ENCODE measurements at regions not wholly inside any gene's neighbourhood (a gene's known extent, or its start where the extent isn't known, plus 50 kb on each side); places are given as distances from the start of the nearest gene placed in this dataset.
A peak's percentile ranks its signal among the peaks of the same experiment; 100 is the strongest.

- Mint-ChIP-seq H3K27me3 (ENCODE audit: low read depth) (no peaks in the 10 kb centered on the region), H3K36me3 (ENCODE audit: insufficient read depth) (no peaks in the 10 kb centered on the region), H3K9me3 (no peaks in the 10 kb centered on the region), H3K4me3 (no peak overlapping the region), H3K4me1 (ENCODE audit: low read depth) (peaks cover 5% of the 10 kb centered on the region)
- ATAC-seq (no peak), DNase-seq (no peak)
These were observed 142.3 kb upstream of the RASGRP1 start for GRCh38 chr15:38706956-38707355.

GRCh38 chr15:38707802-38708671 is 143.4 kb upstream of the RASGRP1 start:
- H3K4me1 Mint-ChIP-seq (ENCODE audit: low read depth), result peaks cover 5% of the 10 kb centered on the region
- DNase-seq, result peak; percentile 20
- H3K9me3 Mint-ChIP-seq, result no peaks in the 10 kb centered on the region
- H3K4me3 Mint-ChIP-seq, result no peak overlapping the region
- ATAC-seq, result peak; percentile 74 to 82
- H3K27me3 Mint-ChIP-seq (ENCODE audit: low read depth), result no peaks in the 10 kb centered on the region
- H3K36me3 Mint-ChIP-seq (ENCODE audit: insufficient read depth), result no peaks in the 10 kb centered on the region

- H3K4me3 Mint-ChIP-seq, result no peak overlapping the region
- no peak for ATAC-seq
- no peaks in the 10 kb centered on the region for H3K9me3 Mint-ChIP-seq
- peaks cover 5% of the 10 kb centered on the region for H3K4me1 Mint-ChIP-seq (ENCODE audit: low read depth)
- no peaks in the 10 kb centered on the region for H3K27me3 Mint-ChIP-seq (ENCODE audit: low read depth)
- H3K36me3 Mint-ChIP-seq (ENCODE audit: insufficient read depth), result no peaks in the 10 kb centered on the region
- DNase-seq, result no peak
These were observed 144.1 kb upstream of the RASGRP1 start for GRCh38 chr15:38708672-38709180.

- Mint-ChIP-seq H3K4me1 (ENCODE audit: low read depth) (peaks cover 2% of the 10 kb centered on the region), H3K9me3 (no peaks in the 10 kb centered on the region), H3K4me3 (no peak overlapping the region), H3K36me3 (ENCODE audit: insufficient read depth) (no peaks in the 10 kb centered on the region), H3K27me3 (ENCODE audit: low read depth) (peaks cover under 1% of the 10 kb centered on the region)
- DNase-seq (no peak), ATAC-seq (no peak)
These were observed 144.6 kb upstream of the RASGRP1 start for GRCh38 chr15:38709196-38709595.

GRCh38 chr15:38714309-38715072 is 149.9 kb upstream of the RASGRP1 start:
- ATAC-seq (no peak), DNase-seq (no peak)
- Mint-ChIP-seq H3K4me1 (ENCODE audit: low read depth) (no peaks in the 10 kb centered on the region), H3K36me3 (ENCODE audit: insufficient read depth) (no peaks in the 10 kb centered on the region), H3K27me3 (ENCODE audit: low read depth) (peaks cover 2% of the 10 kb centered on the region), H3K9me3 (no peaks in the 10 kb centered on the region), H3K4me3 (no peak overlapping the region)

GRCh38 chr15:38720893-38721567 is 156.4 kb upstream of the RASGRP1 start:
- no peaks in the 10 kb centered on the region for H3K4me1 Mint-ChIP-seq (ENCODE audit: low read depth)
- ATAC-seq, result no peak
- H3K4me3 Mint-ChIP-seq, result no peak overlapping the region

GRCh38 chr15:38721568-38721945 is 156.9 kb upstream of the RASGRP1 start:
- no peaks in the 10 kb centered on the region for H3K4me1 Mint-ChIP-seq (ENCODE audit: low read depth)
- H3K36me3 Mint-ChIP-seq (ENCODE audit: insufficient read depth), result no peaks in the 10 kb centered on the region
- H3K9me3 Mint-ChIP-seq, result no peaks in the 10 kb centered on the region
- DNase-seq (no peak), ATAC-seq (no peak)
- no peaks in the 10 kb centered on the region for H3K27me3 Mint-ChIP-seq (ENCODE audit: low read depth)
- H3K4me3 Mint-ChIP-seq, result no peak overlapping the region

More at GRCh38 chr15:38720893-38721567, 156.4 kb upstream of the RASGRP1 start:
- DNase-seq, result no peak
- H3K36me3 Mint-ChIP-seq (ENCODE audit: insufficient read depth), result no peaks in the 10 kb centered on the region
- no peaks in the 10 kb centered on the region for H3K9me3 Mint-ChIP-seq
- H3K27me3 Mint-ChIP-seq (ENCODE audit: low read depth), result no peaks in the 10 kb centered on the region

- no peak overlapping the region for H3K4me3 Mint-ChIP-seq
- DNase-seq (no peak), ATAC-seq (no peak)
- no peaks in the 10 kb centered on the region for H3K27me3 Mint-ChIP-seq (ENCODE audit: low read depth)
- no peaks in the 10 kb centered on the region for H3K9me3 Mint-ChIP-seq
- H3K4me1 Mint-ChIP-seq (ENCODE audit: low read depth), result no peaks in the 10 kb centered on the region
- no peaks in the 10 kb centered on the region for H3K36me3 Mint-ChIP-seq (ENCODE audit: insufficient read depth)
These were observed 157.6 kb upstream of the RASGRP1 start for GRCh38 chr15:38722236-38722635.

GRCh38 chr15:38724827-38725226 is 160.2 kb upstream of the RASGRP1 start:
- Mint-ChIP-seq H3K9me3 (no peaks in the 10 kb centered on the region), H3K27me3 (ENCODE audit: low read depth) (peaks cover 2% of the 10 kb centered on the region), H3K4me3 (no peak overlapping the region), H3K4me1 (ENCODE audit: low read depth) (no peaks in the 10 kb centered on the region), H3K36me3 (ENCODE audit: insufficient read depth) (no peaks in the 10 kb centered on the region)
- DNase-seq, result no peak
- no peak for ATAC-seq

- Mint-ChIP-seq H3K9me3 (no peaks in the 10 kb centered on the region), H3K27me3 (ENCODE audit: low read depth) (peaks cover 2% of the 10 kb centered on the region), H3K4me3 (no peak overlapping the region), H3K4me1 (ENCODE audit: low read depth) (no peaks in the 10 kb centered on the region), H3K36me3 (ENCODE audit: insufficient read depth) (no peaks in the 10 kb centered on the region)
- ATAC-seq (no peak), DNase-seq (no peak)
These were observed 161.6 kb upstream of the RASGRP1 start for GRCh38 chr15:38726187-38726586.

GRCh38 chr15:38733331-38733730 is 168.7 kb upstream of the RASGRP1 start:
- DNase-seq (no peak), ATAC-seq (no peak)
- Mint-ChIP-seq H3K4me1 (ENCODE audit: low read depth) (no peaks in the 10 kb centered on the region), H3K27me3 (ENCODE audit: low read depth) (peaks cover 8% of the 10 kb centered on the region), H3K36me3 (ENCODE audit: insufficient read depth) (no peaks in the 10 kb centered on the region), H3K4me3 (no peak overlapping the region), H3K9me3 (peaks cover 6% of the 10 kb centered on the region)

GRCh38 chr15:38740206-38740605 is 175.6 kb upstream of the RASGRP1 start:
- H3K9me3 Mint-ChIP-seq, result no peaks in the 10 kb centered on the region
- no peaks in the 10 kb centered on the region for H3K36me3 Mint-ChIP-seq (ENCODE audit: insufficient read depth)
- DNase-seq (no peak), ATAC-seq (no peak)
- H3K4me1 Mint-ChIP-seq (ENCODE audit: low read depth), result no peaks in the 10 kb centered on the region
- H3K27me3 Mint-ChIP-seq (ENCODE audit: low read depth), result peaks cover 13% of the 10 kb centered on the region
- H3K4me3 Mint-ChIP-seq, result no peak overlapping the region

GRCh38 chr15:38743147-38743546 is 178.5 kb upstream of the RASGRP1 start:
- H3K4me1 Mint-ChIP-seq (ENCODE audit: low read depth), result no peaks in the 10 kb centered on the region
- H3K9me3 Mint-ChIP-seq, result no peaks in the 10 kb centered on the region
- H3K36me3 Mint-ChIP-seq (ENCODE audit: insufficient read depth), result no peaks in the 10 kb centered on the region
- ATAC-seq (no peak), DNase-seq (no peak)
- no peak overlapping the region for H3K4me3 Mint-ChIP-seq
- peaks cover 8% of the 10 kb centered on the region for H3K27me3 Mint-ChIP-seq (ENCODE audit: low read depth)

- H3K9me3 Mint-ChIP-seq, result no peaks in the 10 kb centered on the region
- ATAC-seq, result no peak
- peaks cover 6% of the 10 kb centered on the region for H3K27me3 Mint-ChIP-seq (ENCODE audit: low read depth)
- H3K4me1 Mint-ChIP-seq (ENCODE audit: low read depth), result no peaks in the 10 kb centered on the region
- no peak for DNase-seq
- no peak overlapping the region for H3K4me3 Mint-ChIP-seq
- no peaks in the 10 kb centered on the region for H3K36me3 Mint-ChIP-seq (ENCODE audit: insufficient read depth)
These were observed 180.5 kb upstream of the RASGRP1 start for GRCh38 chr15:38745126-38745525.
